ENCODE measurements at regions not wholly inside any gene's neighbourhood (a gene's known extent, or its start where the extent isn't known, plus 50 kb on each side); places are given as distances from the start of the nearest gene placed in this dataset.

DNA sequence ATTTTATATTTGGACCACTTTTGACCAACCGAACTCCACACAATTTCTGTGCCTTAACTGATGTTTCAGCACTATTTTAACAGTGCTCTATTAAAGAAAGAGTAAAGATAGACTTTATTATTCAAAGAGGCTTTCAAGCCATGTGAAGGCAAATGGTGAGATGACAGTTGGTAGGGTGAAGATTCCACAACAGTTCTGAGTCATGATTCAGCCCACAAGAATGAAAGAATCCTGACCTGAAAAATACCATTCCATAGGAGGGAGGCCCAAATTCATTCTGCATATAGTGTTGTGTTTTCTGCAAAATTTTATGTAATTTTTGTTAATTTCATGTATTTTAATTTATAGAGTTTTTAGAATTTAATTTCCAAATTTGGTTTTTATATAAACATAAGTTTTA is 135.6 kb upstream of the STAC start:
- TF ChIP-seq, protein P1, sequence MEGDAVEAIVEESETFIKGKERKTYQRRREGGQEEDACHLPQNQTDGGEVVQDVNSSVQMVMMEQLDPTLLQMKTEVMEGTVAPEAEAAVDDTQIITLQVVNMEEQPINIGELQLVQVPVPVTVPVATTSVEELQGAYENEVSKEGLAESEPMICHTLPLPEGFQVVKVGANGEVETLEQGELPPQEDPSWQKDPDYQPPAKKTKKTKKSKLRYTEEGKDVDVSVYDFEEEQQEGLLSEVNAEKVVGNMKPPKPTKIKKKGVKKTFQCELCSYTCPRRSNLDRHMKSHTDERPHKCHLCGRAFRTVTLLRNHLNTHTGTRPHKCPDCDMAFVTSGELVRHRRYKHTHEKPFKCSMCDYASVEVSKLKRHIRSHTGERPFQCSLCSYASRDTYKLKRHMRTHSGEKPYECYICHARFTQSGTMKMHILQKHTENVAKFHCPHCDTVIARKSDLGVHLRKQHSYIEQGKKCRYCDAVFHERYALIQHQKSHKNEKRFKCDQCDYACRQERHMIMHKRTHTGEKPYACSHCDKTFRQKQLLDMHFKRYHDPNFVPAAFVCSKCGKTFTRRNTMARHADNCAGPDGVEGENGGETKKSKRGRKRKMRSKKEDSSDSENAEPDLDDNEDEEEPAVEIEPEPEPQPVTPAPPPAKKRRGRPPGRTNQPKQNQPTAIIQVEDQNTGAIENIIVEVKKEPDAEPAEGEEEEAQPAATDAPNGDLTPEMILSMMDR (IDR thresholded peaks at IDR 0.05) = no peak
- TF ChIP-seq POLR2A (IDR thresholded peaks at IDR 0.05) = no peak
